ENCODE measurements at regions not wholly inside any gene's neighbourhood (a gene's known extent, or its start where the extent isn't known, plus 50 kb on each side); places are given as distances from the start of the nearest gene placed in this dataset.

- TF ChIP-seq CHD7 (IDR thresholded peaks at IDR 0.05; ENCODE audit: insufficient replicate concordance, low read length) (no peak), TAF7 (optimal IDR thresholded peaks at IDR 0.05; ENCODE audit: borderline replicate concordance, low read depth, low read length) (no peak), YY1 (IDR thresholded peaks at IDR 0.05; ENCODE audit: low read depth, low read length) (no peak), EZH2 (IDR thresholded peaks at IDR 0.05; ENCODE audit: low read depth, low read length, severe bottlenecking) (no peak), KDM4A (IDR thresholded peaks at IDR 0.05; ENCODE audit: low read depth, low read length, severe bottlenecking) (no peak), KDM5A (IDR thresholded peaks at IDR 0.05; ENCODE audit: low read length) (no peak), CTBP2 (IDR thresholded peaks at IDR 0.05; ENCODE audit: borderline replicate concordance, insufficient read depth, insufficient read length, low read length) (no peak), CEBPB (IDR thresholded peaks at IDR 0.05; ENCODE audit: low read depth, low read length) (no peak), KDM1A (IDR thresholded peaks at IDR 0.05; ENCODE audit: borderline replicate concordance, low read length) (no peak), POLR2A (IDR thresholded peaks at IDR 0.05; ENCODE audit: control extremely low read depth in 1 of 2, low read depth in 2 of 2, low read length in 2 of 2) (no peak), SP2 (IDR thresholded peaks at IDR 0.05; ENCODE audit: low read length) (no peak), SIX5 (IDR thresholded peaks at IDR 0.05; ENCODE audit: low read depth, low read length) (no peak)
Observed at GRCh38 chr2:104641786-104642185, 212.1 kb upstream of the POU3F3 start (continued).

Data from H1 (cell line).